HG03565 (cell line): ENCODE measurements at regions not wholly inside any gene's neighbourhood (a gene's known extent, or its start where the extent isn't known, plus 50 kb on each side); places are given as distances from the start of the nearest gene placed in this dataset.

ENCODE experiments used
- ATAC-seq: cut with Tn5 transposase; IDR thresholded peaks from one replicate; pipeline ENCODE4 v1.9.1; 2021; ENCODE audit warnings: mild to moderate bottlenecking, moderate library complexity; ENCODE audit not compliant: unreplicated experiment

DNA sequence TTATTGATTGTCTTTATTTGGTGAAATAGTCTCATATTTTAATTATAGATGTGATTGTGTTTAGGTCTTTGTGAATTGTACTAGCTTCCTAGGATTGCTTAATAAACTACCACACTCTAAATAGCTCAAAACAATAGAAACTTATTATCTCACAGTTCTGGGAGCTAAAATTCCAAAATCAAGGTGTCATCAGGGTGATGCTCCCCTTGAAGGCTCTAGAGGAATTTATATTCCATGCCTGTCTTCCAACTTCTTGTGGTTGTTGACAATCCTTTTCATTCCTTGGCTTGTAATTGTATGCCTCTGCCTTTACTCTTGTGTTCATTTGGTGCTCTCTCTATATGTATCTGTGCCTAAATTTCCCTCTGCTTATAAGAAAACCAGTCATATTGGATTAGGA, 155.3 kb upstream of the AKR1E2 start:
- ATAC-seq: no peak

DNA sequence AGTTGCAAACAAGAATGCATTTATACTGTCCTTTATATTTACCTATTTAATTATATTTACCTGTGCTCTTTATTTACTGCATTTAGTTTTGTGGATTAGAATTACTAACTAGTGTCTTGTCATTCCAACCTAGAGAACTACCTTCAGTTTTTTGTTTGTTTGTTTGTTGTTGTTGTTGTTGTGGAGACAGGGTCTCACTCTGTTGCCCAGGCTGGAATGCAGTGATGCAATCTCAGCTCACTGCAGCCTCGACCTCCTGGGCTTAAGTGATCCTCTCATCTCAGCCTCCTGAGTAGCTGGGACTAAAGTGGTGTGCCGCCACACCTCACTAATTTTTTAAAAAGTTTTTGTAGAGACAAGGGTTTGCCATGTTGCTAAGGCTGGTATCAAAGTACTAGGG, 156.4 kb upstream of the AKR1E2 start:
- ATAC-seq: no peak

DNA sequence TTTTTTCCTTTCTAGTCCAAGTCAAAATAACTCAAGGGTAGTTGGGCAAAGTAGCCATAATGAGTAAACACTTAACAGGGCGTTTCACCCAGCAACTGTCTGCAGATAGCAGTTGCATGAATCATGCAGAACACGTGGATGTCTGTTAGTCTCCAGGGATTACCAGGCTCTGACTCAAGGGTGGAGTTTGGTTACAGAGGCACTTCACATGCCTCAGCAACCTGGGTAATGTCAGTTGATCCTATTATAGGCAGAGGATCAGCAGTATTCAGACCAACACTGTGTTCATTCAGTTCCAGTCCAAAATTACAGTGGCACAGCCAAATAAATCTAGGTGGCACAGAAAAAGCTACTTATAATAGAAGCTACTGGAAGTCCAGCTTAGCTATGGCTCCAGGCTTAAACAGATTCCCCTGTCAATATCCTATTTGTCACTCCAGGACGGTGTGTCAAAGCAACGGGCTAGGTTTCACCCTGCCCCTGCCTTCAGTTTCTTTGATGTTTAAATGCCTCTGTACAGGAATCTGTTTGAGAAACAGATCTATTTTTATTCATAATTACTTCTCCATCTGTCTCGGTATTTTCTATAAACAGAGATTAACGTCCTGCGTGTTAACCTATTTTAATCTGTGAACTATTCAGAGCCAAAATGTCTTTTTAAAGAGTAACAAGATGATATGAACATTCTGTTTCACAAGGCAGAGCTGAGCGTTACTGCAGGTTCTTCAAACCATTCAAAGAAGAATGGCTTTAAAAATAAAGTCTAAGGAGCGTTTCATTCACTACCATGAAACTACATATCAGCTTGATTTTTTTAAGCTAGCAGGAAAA, 162.6 kb upstream of the AKR1E2 start:
- ATAC-seq: peak; percentile 96

DNA sequence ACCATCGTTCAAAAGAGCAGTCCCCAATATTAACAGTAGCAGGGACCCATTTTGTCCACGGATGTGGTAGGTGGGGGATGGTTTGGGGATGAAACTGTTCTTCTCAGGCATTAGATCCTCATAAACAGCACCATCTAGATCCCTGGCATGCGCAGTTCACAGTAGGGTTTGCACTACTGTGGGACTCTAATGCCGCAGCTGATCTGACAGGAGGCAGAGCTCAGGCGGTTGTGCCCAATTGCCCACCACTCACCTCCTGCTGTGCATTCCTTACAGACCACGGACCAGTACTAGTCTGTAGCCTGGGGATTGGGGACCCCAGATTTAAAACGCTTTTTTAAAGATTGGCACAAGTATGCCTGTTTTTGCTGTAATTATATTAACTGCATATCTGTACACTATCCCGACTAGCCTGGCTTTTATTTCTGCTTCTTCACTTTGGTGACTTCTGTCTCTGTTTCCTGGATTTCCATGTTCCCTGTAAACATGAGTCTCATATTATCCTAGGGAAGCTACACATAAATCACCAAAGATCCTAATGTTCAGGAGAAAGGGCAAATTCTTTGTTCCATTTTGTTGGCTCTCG, 163.3 kb upstream of the AKR1E2 start:
- no peak for ATAC-seq

DNA sequence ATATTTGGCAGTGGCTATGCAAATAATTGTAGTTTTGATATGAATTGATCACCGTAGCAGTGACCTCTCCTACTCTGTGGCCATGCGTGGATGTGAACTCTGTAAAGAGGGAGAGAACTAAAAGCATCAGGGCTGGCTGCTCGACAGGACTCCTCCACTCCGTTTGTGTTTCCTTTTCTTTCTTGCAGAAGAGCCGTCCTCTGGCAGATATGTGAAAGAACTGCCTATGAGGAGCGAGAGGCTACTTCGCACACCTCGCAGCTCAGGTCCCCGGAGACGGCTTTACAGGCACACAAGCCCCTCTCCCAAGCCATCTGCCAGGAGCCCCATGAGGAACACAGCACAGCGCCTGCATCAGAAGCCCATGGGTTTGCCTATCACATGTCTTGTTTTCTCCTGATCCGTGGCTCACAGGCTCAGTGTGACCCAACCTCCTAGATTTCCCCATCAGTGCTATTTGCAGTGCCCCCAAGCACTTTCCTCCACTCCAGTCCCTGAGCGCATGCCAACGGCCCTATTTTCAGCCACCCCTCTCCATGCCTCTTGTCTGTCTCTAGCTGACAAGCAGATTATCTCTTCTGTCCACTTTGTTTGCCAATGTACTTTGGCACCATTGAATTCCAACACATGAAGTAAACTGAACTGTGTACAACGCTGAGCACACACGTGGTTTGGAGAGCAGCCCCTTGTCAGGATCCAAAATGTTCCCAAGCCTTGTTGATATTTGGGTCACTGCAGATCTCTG, 164.3 kb upstream of the AKR1E2 start:
- no peak for ATAC-seq

DNA sequence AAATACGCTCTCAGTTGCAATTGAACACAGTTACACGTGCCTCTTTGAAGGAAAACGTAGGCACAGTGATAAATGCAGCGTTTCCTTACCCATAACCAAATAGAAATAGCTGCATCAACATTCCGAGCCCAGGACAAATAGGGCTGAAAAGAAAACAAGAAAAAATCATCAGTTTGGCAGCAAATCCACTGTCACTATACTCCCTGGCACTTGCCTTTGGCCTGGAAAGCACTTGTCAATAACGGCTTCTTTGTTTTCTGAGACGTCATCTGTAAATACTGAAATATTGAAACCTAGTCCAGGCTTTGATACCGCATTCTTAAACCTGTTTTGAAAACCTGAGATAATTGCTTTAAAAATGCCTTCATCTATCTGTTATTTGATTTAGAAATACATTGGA, 167.2 kb upstream of the AKR1E2 start:
- no peak for ATAC-seq

DNA sequence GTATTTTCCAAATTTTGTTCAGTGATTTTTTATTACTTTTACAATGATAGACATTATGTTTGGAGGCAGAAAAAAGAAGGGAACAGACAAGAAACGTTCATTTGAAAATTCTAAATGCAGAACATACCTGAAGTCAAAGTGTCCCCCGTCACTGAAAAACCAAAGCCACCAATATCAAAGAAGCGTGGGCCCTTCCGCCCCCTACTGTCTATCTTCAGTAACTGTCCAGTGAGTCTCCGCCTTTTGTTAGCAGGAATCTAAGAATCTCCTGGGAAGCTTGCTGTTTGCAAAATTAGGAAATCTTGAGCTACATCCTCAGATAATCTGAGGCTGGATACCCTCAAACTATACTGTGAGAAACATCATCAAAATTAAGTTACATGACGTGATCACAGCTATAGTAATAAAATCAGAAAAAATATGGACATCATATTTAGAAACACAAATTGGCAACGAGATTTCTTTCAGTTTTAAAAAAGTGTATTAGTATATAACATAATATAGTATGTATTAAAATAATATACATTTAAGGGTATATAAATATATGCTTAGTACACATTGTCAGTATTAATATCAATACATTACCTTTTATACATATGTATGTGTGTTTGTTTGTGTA, 169.3 kb upstream of the AKR1E2 start:
- no peak for ATAC-seq

DNA sequence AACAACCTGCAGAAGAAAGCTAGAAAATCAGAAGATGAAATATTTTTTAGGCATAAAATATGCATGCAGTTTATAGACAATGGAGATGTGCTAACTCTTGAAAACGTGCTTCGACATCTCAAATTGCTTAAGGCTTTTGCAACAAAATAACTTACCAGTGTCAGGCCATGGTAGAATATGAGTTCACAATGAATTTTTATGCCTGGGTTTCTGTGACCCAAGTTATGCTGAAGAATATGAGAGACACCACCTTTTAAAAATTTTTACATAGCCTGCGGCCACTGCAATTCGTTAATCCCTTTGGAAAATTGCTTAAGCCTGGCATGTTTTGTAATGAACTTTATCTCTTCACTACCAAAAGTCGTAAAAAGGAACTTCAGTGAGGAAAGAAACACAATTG, 170.1 kb upstream of the AKR1E2 start:
- ATAC-seq: no peak

DNA sequence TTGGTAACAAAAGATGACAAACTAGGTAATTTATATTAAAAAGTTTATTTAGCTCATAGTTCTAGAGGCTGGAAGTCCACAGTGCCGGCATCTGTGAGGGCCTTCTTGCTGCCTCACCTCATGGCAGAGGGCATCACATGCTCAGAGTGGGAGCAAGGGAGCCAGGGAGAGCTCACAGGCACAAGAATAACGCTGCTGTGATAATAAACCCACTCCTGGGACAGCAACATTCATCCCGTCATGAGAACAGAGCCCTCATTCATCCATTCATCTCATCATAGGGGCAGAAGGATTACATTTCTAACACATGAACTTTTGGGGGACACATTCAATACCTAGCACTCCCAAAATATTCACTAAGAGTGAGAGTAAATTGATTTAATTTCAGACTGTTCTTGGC, 170.6 kb upstream of the AKR1E2 start:
- no peak for ATAC-seq

DNA sequence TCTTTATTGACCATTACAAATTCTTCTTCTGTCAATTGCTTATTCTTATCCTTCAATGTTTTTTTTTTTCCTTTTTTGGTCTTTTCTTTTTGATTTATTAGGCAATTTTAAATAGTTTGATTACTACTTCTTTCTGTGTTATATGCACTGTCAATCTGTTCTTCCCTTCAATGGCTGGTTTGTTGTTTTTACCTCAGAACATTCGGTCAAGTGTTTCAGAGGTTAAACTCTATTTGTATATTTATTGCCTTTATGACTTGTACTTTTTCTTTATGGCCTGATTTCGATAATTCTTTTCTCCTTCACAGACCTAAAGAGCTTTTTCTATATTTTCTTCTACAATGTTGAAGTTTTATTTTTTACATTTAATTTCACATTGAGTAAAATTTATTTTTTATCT, 171.5 kb upstream of the AKR1E2 start:
- no peak for ATAC-seq

DNA sequence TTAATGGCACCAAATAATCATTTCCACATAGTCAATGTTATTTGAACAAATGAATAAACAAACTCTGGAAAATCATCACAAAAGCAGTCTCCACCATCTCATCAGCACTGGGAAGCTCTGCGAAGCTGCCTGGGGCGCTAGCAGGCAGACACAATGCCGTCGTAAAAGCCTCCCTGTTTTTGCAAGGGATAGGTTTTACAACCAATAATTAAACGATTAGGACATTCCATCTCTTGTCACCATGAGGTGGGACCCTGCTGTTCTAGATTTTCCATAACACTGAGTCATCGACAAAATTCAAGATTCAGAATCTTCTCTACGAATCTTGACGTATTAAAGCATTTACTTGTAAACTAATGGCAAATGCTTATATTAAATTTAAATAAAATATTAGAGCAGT, 172.8 kb upstream of the AKR1E2 start:
- no peak for ATAC-seq

DNA sequence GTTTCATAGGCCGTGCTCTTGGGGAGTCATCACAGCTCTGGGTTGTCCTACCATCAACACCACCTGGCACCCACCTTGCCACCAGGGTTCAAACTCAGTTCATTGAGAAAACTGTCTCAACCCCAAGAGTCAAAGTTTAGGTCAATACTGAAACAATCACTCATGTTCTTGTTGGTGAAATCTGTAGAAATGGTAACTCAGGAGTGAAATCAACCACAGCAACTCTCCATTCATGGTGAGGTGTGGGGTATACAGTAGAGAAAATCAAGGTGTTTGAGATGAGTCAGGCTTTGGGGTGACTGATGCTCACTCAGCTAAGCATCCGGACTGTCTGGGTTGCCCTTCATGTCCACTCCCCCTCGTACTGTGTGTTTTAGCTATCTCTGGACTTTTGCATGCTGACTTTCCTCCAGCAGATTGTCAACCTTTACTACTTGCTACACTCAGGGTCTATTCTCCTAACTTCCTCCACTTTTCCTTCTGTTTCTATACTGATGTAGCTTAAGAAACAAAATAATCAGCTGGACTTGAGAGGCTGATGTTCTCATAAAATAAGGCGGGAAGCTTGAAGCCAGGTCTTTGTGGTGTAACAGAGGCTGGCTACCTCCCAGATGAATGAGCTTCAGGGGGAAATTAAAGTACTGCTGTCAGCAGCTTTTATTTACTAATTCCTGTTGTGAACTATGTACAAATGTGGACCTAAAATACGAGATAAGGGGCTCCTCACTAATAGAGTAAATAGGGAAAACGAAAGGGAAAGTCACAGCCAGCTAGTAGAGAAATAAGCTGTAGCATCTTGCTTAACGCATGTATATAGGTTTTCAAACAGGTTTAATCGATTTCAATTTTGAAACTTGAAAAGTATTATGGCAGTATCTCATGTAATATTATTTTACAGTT, 173.6 kb upstream of the AKR1E2 start:
- ATAC-seq: peak; percentile 68

DNA sequence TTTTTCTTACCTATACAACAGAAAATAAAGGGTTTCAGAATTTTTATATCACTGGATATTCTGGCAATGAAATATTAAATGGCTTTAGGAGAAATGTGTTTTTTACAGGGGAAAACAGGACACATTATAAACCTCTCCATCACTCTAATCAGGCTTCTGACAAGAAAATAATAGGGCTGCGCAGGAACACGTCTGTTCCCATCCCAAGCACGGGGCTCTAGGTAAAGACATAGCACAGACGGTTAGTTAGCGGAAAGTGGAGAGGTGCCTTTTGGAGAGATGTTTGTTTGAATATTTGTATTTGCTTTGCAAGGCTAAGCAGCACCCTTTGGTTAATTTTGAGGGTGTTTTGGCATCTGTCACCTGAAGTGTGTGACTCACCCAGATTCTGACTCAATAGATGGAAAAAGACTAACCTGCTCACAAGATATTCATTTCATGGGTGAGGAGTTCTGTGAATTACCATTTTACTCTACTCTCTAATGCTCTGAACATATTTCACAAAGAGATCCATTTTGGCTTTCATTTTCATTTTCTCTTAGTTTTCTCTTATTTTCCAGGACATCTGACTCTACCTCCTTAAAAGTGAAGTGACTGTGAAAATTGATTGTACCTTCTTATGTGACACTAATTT, 174.5 kb upstream of the AKR1E2 start:
- no peak for ATAC-seq

DNA sequence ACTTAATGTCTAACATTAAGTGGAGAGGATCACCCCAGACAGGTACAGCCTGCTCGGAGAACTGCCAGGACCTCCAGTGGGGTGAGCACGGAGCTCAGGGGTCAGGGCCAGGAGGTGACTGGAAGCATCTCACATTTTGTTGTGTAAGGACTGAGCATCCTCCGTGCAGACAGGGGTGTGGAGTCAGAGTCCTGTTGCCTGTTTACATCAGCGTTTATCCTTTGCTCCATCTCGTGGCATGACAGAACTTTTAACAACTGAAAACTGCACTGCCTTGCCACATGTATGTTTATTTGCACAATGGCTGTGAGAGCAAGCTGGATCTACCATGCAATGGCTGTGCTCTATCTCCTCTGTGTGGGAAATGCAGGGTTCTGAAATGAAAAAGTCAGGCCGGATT, 175.4 kb upstream of the AKR1E2 start:
- ATAC-seq: no peak

DNA sequence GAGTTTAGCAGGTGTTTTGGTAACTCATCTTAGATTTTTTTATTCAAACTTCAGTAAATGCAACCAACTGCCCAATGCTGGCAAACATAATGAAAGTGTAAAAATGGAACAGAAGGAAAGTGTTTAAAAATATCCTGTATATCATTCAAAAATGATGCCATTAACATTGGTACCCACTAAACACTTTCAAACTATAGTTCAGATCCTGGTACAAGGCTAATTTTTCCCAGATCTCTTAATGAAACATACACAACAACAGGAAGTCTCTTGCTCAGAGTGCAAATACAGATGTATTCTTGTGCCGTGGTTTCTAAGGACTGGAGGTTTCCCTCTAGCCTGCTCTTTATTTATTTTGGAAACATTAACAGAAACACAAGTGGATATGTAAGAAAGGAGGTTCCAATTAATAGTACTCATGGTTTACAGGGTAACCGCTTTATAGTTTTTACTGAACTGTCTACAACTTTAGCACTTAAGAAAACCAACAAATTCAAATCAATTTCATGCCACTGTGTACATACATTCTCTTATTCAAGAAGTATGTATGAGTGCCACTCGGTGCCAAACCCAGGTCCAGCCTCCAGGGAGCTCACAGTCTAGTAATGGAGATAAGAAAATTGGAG, 176.0 kb upstream of the AKR1E2 start:
- no peak for ATAC-seq

DNA sequence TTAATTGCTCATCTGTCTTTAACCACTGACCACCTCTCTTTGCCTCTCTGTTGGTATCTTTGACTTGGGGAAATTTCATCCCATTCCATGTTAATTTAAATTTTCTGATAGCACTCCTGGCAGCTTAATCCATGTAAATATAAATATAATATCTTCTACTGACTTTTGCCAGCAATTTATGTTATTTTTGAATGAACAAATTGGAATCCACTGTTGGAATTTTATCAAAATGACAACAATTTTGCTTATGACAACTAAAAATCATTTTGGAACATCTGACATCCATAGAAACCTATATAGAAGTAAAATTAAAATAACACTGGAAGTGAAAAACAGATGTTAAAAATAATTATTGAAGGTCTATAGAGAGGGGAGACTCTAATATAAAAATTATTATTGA, 176.5 kb upstream of the AKR1E2 start:
- ATAC-seq: no peak

DNA sequence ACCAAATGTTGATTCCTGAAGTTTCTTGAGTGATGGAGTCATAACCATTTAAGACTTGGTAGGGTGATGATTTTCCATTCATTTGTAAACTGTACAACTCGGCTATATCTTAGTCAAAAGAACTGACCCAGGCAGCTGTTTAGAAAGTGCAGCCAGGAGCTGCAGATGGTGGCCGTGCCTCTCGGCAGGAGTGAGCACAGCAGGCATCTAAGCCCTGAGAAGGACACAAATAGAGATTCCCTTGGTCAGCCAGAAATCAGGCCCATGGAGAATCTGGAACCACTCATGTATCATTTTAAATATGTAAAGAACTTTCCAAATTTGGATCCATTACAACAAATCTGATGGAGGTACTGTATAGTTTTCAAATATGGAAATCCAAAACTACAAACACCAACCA, 177.0 kb upstream of the AKR1E2 start:
- no peak for ATAC-seq

DNA sequence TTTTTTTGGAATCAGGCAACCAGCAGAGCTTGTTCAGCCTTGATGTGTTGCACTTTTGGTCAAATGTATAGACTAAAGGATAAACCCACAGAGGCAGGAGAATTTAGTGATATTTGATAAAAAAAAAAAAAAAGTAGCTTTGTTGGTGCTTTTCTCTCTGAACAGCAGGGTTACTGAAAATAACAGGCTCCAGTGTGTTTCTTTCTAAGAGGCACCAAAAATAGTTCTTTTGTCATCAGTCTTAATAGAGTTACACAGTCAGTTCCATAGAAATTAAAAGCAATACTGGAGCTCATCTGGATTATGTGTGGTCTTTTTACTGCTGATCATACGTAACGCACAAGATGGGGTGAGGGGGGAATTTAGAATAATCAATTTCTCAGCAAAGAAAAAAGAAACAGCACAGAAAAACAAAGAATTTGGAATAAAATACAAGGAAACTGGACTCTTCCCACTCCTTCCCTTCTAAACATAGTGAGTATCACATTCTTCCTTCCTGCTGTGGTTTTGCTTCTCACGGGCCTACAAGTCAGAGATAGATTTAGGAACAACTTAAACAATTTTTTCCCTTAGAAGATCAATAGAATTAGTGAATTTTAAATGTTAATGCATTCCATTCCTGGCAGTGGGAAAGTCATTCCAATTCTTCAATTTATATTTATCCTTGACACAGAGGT, 178.8 kb upstream of the AKR1E2 start:
- no peak for ATAC-seq

DNA sequence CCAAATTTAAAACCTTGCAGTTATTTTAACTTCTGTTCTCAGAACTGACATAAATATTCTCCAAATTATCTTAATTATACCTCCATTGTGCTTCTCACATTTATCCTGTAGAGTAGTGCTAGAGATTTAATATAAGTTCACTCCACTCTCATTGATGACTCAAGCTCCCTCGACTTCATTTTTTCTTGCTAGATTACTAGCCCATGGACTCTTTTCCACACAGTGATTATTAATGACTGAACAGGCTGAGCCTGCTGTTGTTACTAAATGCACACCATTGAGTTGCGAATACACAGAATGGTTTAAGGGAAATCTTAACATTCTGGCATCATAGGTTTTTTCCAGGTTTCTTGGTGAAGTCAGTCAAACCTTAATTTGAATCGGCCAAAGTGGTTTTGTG, 179.5 kb upstream of the AKR1E2 start:
- no peak for ATAC-seq
